ENCODE measurements at regions not wholly inside any gene's neighbourhood (a gene's known extent, or its start where the extent isn't known, plus 50 kb on each side); places are given as distances from the start of the nearest gene placed in this dataset.

- Mint-ChIP-seq H3K9me3 (peaks cover 0 to 2% of the 10 kb centered on the region in 2 donors), H3K4me1 (ENCODE audit: low read depth) (peaks cover 33% of the 10 kb centered on the region)
Observed at GRCh38 chr2:134154246-134154645, 99.6 kb upstream of the MGAT5 start.

GRCh38 chr2:134155134-134155533 lies 98.7 kb upstream of the MGAT5 start:
- Mint-ChIP-seq H3K4me1 (ENCODE audit: low read depth) (peaks cover 28% of the 10 kb centered on the region), H3K27ac (no peak overlapping the region), H3K36me3 (ENCODE audit: insufficient read depth in 2 of 2) (peaks cover 2 to 6% of the 10 kb centered on the region in 2 donors), H3K9me3 (peaks cover 0 to 2% of the 10 kb centered on the region in 2 donors), H3K27me3 (ENCODE audit: low read depth) (no peaks in the 10 kb centered on the region), H3K4me3 (no peak overlapping the region)
- DNase-seq (no peak), ATAC-seq (replicated peaks in 1 of 2) (no peak)

More at GRCh38 chr2:134154246-134154645, 99.6 kb upstream of the MGAT5 start:
- H3K27me3 Mint-ChIP-seq (ENCODE audit: low read depth): no peaks in the 10 kb centered on the region
- H3K27ac Mint-ChIP-seq: no peak overlapping the region
- no peak overlapping the region for H3K4me3 Mint-ChIP-seq
- ATAC-seq (replicated peaks in 1 of 2): no peak
- DNase-seq: no peak
- peaks cover 2 to 6% of the 10 kb centered on the region in 2 donors for H3K36me3 Mint-ChIP-seq (ENCODE audit: insufficient read depth in 2 of 2)

- ATAC-seq (replicated peaks in 1 of 2) (no peak), DNase-seq (no peak)
- no peaks in the 10 kb centered on the region for H3K9me3 Mint-ChIP-seq
- no peak overlapping the region for H3K4me3 Mint-ChIP-seq
- peaks cover 55% of the 10 kb centered on the region for H3K4me1 Mint-ChIP-seq (ENCODE audit: low read depth)
- no peaks in the 10 kb centered on the region for H3K27me3 Mint-ChIP-seq (ENCODE audit: low read depth)
- no peaks in the 10 kb centered on the region for H3K36me3 Mint-ChIP-seq (ENCODE audit: insufficient read depth in 2 of 2)
- no peak overlapping the region for H3K27ac Mint-ChIP-seq
Observed at GRCh38 chr2:134158295-134158694, 95.6 kb upstream of the MGAT5 start.

GRCh38 chr2:134161170-134161547 lies 92.7 kb upstream of the MGAT5 start:
- DNase-seq (no peak), ATAC-seq (replicated peaks in 1 of 2) (no peak)
- peaks cover 0 to 1% of the 10 kb centered on the region in 2 donors for H3K9me3 Mint-ChIP-seq
- H3K4me3 Mint-ChIP-seq: peak overlapping the region in 1 of 2 donors; percentile 19
- no peak overlapping the region for H3K27ac Mint-ChIP-seq
- H3K27me3 Mint-ChIP-seq (ENCODE audit: low read depth): no peaks in the 10 kb centered on the region
- peaks cover 62% of the 10 kb centered on the region for H3K4me1 Mint-ChIP-seq (ENCODE audit: low read depth)
- H3K36me3 Mint-ChIP-seq (ENCODE audit: insufficient read depth in 2 of 2): no peaks in the 10 kb centered on the region

GRCh38 chr2:134163336-134163735 lies 90.5 kb upstream of the MGAT5 start:
- no peaks in the 10 kb centered on the region for H3K36me3 Mint-ChIP-seq (ENCODE audit: insufficient read depth in 2 of 2)
- peaks cover 78% of the 10 kb centered on the region for H3K4me1 Mint-ChIP-seq (ENCODE audit: low read depth)
- H3K27ac Mint-ChIP-seq: peak overlapping the region; percentile 47
- no peak overlapping the region for H3K4me3 Mint-ChIP-seq
- peaks cover 0 to 1% of the 10 kb centered on the region in 2 donors for H3K9me3 Mint-ChIP-seq
- DNase-seq (no peak), ATAC-seq (replicated peaks in 1 of 2) (peak; percentile 78 to 87)
- no peaks in the 10 kb centered on the region for H3K27me3 Mint-ChIP-seq (ENCODE audit: low read depth)

GRCh38 chr2:134164306-134164705 lies 89.6 kb upstream of the MGAT5 start:
- no peaks in the 10 kb centered on the region for H3K36me3 Mint-ChIP-seq (ENCODE audit: insufficient read depth in 2 of 2)
- no peak overlapping the region for H3K4me3 Mint-ChIP-seq
- peaks cover 0 to 1% of the 10 kb centered on the region in 2 donors for H3K9me3 Mint-ChIP-seq
- ATAC-seq (replicated peaks in 1 of 2) (no peak), DNase-seq (no peak)
- no peak overlapping the region for H3K27ac Mint-ChIP-seq
- no peaks in the 10 kb centered on the region for H3K27me3 Mint-ChIP-seq (ENCODE audit: low read depth)
- peaks cover 84% of the 10 kb centered on the region for H3K4me1 Mint-ChIP-seq (ENCODE audit: low read depth)

GRCh38 chr2:134167015-134167414 lies 86.9 kb upstream of the MGAT5 start:
- ATAC-seq (replicated peaks in 1 of 2) (no peak), DNase-seq (no peak)
- Mint-ChIP-seq H3K4me3 (no peak overlapping the region), H3K27me3 (ENCODE audit: low read depth) (no peaks in the 10 kb centered on the region), H3K4me1 (ENCODE audit: low read depth) (peaks cover 85% of the 10 kb centered on the region), H3K36me3 (ENCODE audit: insufficient read depth in 2 of 2) (no peaks in the 10 kb centered on the region), H3K27ac (no peak overlapping the region), H3K9me3 (peaks cover 0 to 1% of the 10 kb centered on the region in 2 donors)

- peaks cover 0 to 1% of the 10 kb centered on the region in 2 donors for H3K9me3 Mint-ChIP-seq
- peak; percentile 18 to 52 for DNase-seq
- no peaks in the 10 kb centered on the region for H3K27me3 Mint-ChIP-seq (ENCODE audit: low read depth)
- peaks cover 80% of the 10 kb centered on the region for H3K4me1 Mint-ChIP-seq (ENCODE audit: low read depth)
- no peaks in the 10 kb centered on the region for H3K36me3 Mint-ChIP-seq (ENCODE audit: insufficient read depth in 2 of 2)
- peak overlapping the region; percentile 2 to 73 for H3K4me3 Mint-ChIP-seq
- peak overlapping the region; percentile 86 for H3K27ac Mint-ChIP-seq
- ATAC-seq (replicated peaks in 1 of 2): peak; percentile 96
Observed at GRCh38 chr2:134169788-134170187, 84.1 kb upstream of the MGAT5 start.

- Mint-ChIP-seq H3K36me3 (ENCODE audit: insufficient read depth in 2 of 2) (no peaks in the 10 kb centered on the region), H3K4me1 (ENCODE audit: low read depth) (peaks cover 77% of the 10 kb centered on the region), H3K27me3 (ENCODE audit: low read depth) (no peaks in the 10 kb centered on the region), H3K4me3 (peak overlapping the region in 1 of 2 donors; percentile 73), H3K27ac (peak overlapping the region; percentile 86), H3K9me3 (no peaks in the 10 kb centered on the region)
- no peak for DNase-seq
- ATAC-seq (replicated peaks in 1 of 2): no peak
Observed at GRCh38 chr2:134170294-134170693, 83.6 kb upstream of the MGAT5 start.

GRCh38 chr2:134170700-134171099 lies 83.2 kb upstream of the MGAT5 start:
- ATAC-seq (replicated peaks in 1 of 2): no peak

GRCh38 chr2:134173338-134174016 lies 80.4 kb upstream of the MGAT5 start:
- H3K27ac Mint-ChIP-seq: no peak overlapping the region
- H3K9me3 Mint-ChIP-seq: no peaks in the 10 kb centered on the region
- H3K27me3 Mint-ChIP-seq (ENCODE audit: low read depth): no peaks in the 10 kb centered on the region

More at GRCh38 chr2:134170700-134171099, 83.2 kb upstream of the MGAT5 start:
- H3K36me3 Mint-ChIP-seq (ENCODE audit: insufficient read depth in 2 of 2): no peaks in the 10 kb centered on the region
- peak overlapping the region in 1 of 2 donors; percentile 73 for H3K4me3 Mint-ChIP-seq
- peaks cover 76% of the 10 kb centered on the region for H3K4me1 Mint-ChIP-seq (ENCODE audit: low read depth)
- no peak for DNase-seq
- no peaks in the 10 kb centered on the region for H3K9me3 Mint-ChIP-seq
- peak overlapping the region; percentile 86 for H3K27ac Mint-ChIP-seq
- H3K27me3 Mint-ChIP-seq (ENCODE audit: low read depth): no peaks in the 10 kb centered on the region

GRCh38 chr2:134174711-134175110 lies 79.2 kb upstream of the MGAT5 start:
- no peaks in the 10 kb centered on the region for H3K9me3 Mint-ChIP-seq
- no peaks in the 10 kb centered on the region for H3K36me3 Mint-ChIP-seq (ENCODE audit: insufficient read depth in 2 of 2)
- peaks cover 53% of the 10 kb centered on the region for H3K4me1 Mint-ChIP-seq (ENCODE audit: low read depth)
- DNase-seq: no peak
- no peak for ATAC-seq (replicated peaks in 1 of 2)
- H3K27ac Mint-ChIP-seq: no peak overlapping the region
- H3K27me3 Mint-ChIP-seq (ENCODE audit: low read depth): no peaks in the 10 kb centered on the region
- no peak overlapping the region for H3K4me3 Mint-ChIP-seq

More at GRCh38 chr2:134173338-134174016, 80.4 kb upstream of the MGAT5 start:
- DNase-seq (no peak), ATAC-seq (replicated peaks in 1 of 2) (no peak)
- Mint-ChIP-seq H3K4me1 (ENCODE audit: low read depth) (peaks cover 56% of the 10 kb centered on the region), H3K4me3 (no peak overlapping the region), H3K36me3 (ENCODE audit: insufficient read depth in 2 of 2) (no peaks in the 10 kb centered on the region)

GRCh38 chr2:134175834-134176233 lies 78.0 kb upstream of the MGAT5 start:
- no peak overlapping the region for H3K4me3 Mint-ChIP-seq
- peaks cover 49% of the 10 kb centered on the region for H3K4me1 Mint-ChIP-seq (ENCODE audit: low read depth)
- no peaks in the 10 kb centered on the region for H3K27me3 Mint-ChIP-seq (ENCODE audit: low read depth)
- DNase-seq: no peak
- no peaks in the 10 kb centered on the region for H3K9me3 Mint-ChIP-seq
- no peaks in the 10 kb centered on the region for H3K36me3 Mint-ChIP-seq (ENCODE audit: insufficient read depth in 2 of 2)
- ATAC-seq (replicated peaks in 1 of 2): no peak
- H3K27ac Mint-ChIP-seq: no peak overlapping the region
